A549 (cell line): ENCODE measurements at regions not wholly inside any gene's neighbourhood (a gene's known extent, or its start where the extent isn't known, plus 50 kb on each side); places are given as distances from the start of the nearest gene placed in this dataset.
"Not testable (repeated sequence)": the region's sequence is repeated elsewhere in the genome, so short reads cannot be mapped to it uniquely, and the experiment has no call there.

Experiments used
- ATAC-seq, 2 experiments: fragments of 200-7000 bp in 1 of 2; fragments of >200 bp in 1 of 2; cut with Nextera tagmentation in 1 of 2; cut with Tn5 transposase in 1 of 2; 3 replicates each; pipeline versions ENCODE4 v1.8.0 to v1.9.1; 2018 to 2020; ENCODE audit warnings: mild to moderate bottlenecking in 1 of 2, moderate library complexity in 1 of 2
- CTCF ChIA-PET: fragments of 300-600 bp; sonication (Branson Sonifier 250); formaldehyde crosslinking; extraction: SDS; loops from one replicate; lab custom pipeline; 2021; ENCODE audit warnings: antibody characterized with exemption, inconsistent platforms; lab: Yijun Ruan, JAX
- POLR2A ChIA-PET: fragments of 350-600 bp; formaldehyde crosslinking; extraction: SDS; loops from one replicate; lab custom pipeline; 2021; ENCODE audit warnings: antibody characterized with exemption, inconsistent platforms; lab: Yijun Ruan, JAX
- DNase-seq, 2 experiments: peaks; one replicate each; pipeline versions ENCODE4 v3.0.0 to v3.0.0-alpha.2; 2011 to 2016; ENCODE audit warnings: low read depth in 1 of 2, low spot score in 1 of 2
- FAIRE-seq: peaks from 2 replicates; lab custom pipeline; 2011; peaks lifted over from hg19 to GRCh38; lab: Jason Lieb, UNC
- H3K27ac ChIP-seq, 2 experiments: fragments of >200 bp; sonication (Bioruptor Twin); formaldehyde crosslinking; 3 replicates each; pipeline ENCODE4 v1.5.1; 2016 to 2017
- H3K4me1 ChIP-seq: fragments of >200 bp; sonication (Bioruptor Twin); formaldehyde crosslinking; 3 replicates; pipeline ENCODE4 v1.6.1; 2016
- H3K4me2 ChIP-seq: fragments of >200 bp; sonication (Bioruptor Twin); formaldehyde crosslinking; 3 replicates; pipeline ENCODE4 v1.6.1; 2016
- H3K4me3 ChIP-seq: fragments of >200 bp; sonication (Bioruptor Twin); formaldehyde crosslinking; 3 replicates; pipeline ENCODE4 v1.5.1; 2016
- H3K9me3 ChIP-seq: fragments of >200 bp; sonication (Bioruptor Twin); formaldehyde crosslinking; 3 replicates; pipeline ENCODE4 v1.6.1; 2016
- BHLHE40 ChIP-seq: IDR thresholded peaks from 2 replicates; pipeline ENCODE4 v1.6.1; 2012; ENCODE audit warnings: low read depth, low read length, inconsistent platforms
- CEBPB ChIP-seq, 2 experiments: fragments of >200 bp in 1 of 2; sonication (Bioruptor Twin) in 1 of 2; formaldehyde crosslinking in 1 of 2; IDR thresholded peaks; 2 replicates each; pipeline ENCODE4 v1.6.1; 2012 to 2016
- CHD2 ChIP-seq: fragments of 150-350 bp; IDR thresholded peaks from 2 replicates; pipeline ENCODE4 v1.6.1; 2014; ENCODE audit warnings: low read length; ENCODE audit not compliant: partially characterized antibody
- EHMT2 ChIP-seq: fragments of 200-600 bp; sonication (generic); IDR thresholded peaks from 2 replicates; pipeline ENCODE4 v1.6.1; 2016; ENCODE audit warnings: antibody characterized with exemption, low read depth, mild to moderate bottlenecking, moderate library complexity
- EP300 ChIP-seq, 2 experiments: fragments of >200 bp; sonication (Bioruptor Twin); formaldehyde crosslinking; IDR thresholded peaks; 2 replicates in 1 of 2; 3 replicates in 1 of 2; pipeline ENCODE4 v1.6.1; 2016 to 2017
- FOSB ChIP-seq: fragments of 250-450 bp; sonication (Bioruptor Pico); IDR thresholded peaks from 2 replicates; pipeline ENCODE4 v1.5.0; 2020; ENCODE audit warnings: mild to moderate bottlenecking, moderate library complexity
- FOSL2 ChIP-seq, 2 experiments: fragments of 450-650 bp in 1 of 2; fragments of >200 bp in 1 of 2; sonication (Bioruptor Twin) in 1 of 2; formaldehyde crosslinking; IDR thresholded peaks; 2 replicates each; pipeline versions ENCODE4 v1.5.0 to v1.6.1; 2016 to 2020; ENCODE audit warnings: mild to moderate bottlenecking in 1 of 2, moderate library complexity in 1 of 2
- FOXS1 ChIP-seq: fragments of 250-450 bp; sonication (Bioruptor Pico); IDR thresholded peaks from 2 replicates; pipeline ENCODE4 v1.5.0; 2020; ENCODE audit warnings: mild to moderate bottlenecking, moderate library complexity
- HDAC2 ChIP-seq: fragments of 200-600 bp; sonication (generic); IDR thresholded peaks from 2 replicates; pipeline ENCODE4 v1.6.1; 2016
- HOXB5 ChIP-seq: fragments of 250-450 bp; sonication (Bioruptor Pico); IDR thresholded peaks from 2 replicates; pipeline ENCODE4 v1.5.0; 2020; ENCODE audit warnings: mild to moderate bottlenecking, moderate library complexity
- JUNB ChIP-seq: fragments of >200 bp; sonication (Bioruptor Twin); formaldehyde crosslinking; IDR thresholded peaks from 2 replicates; pipeline ENCODE4 v1.6.1; 2016
- KDM1A ChIP-seq: fragments of 200-600 bp; sonication (generic); IDR thresholded peaks from 2 replicates; pipeline ENCODE4 v1.6.1; 2016; ENCODE audit warnings: low read depth, mild to moderate bottlenecking
- MAFK ChIP-seq: fragments of 450-650 bp; IDR thresholded peaks from 2 replicates; pipeline ENCODE4 v1.6.1; 2014; ENCODE audit not compliant: partially characterized antibody
- MYC ChIP-seq: IDR thresholded peaks from 2 replicates; pipeline ENCODE4 v1.6.1; 2012; ENCODE audit warnings: mild to moderate bottlenecking, inconsistent platforms, low read length, improper control_type of control experiment, borderline replicate concordance
- NPAS2 ChIP-seq: fragments of 250-450 bp; sonication (Bioruptor Pico); IDR thresholded peaks from 2 replicates; pipeline ENCODE4 v1.8.0; 2022; ENCODE audit warnings: mild to moderate bottlenecking, moderate library complexity, borderline replicate concordance
- POLR2AphosphoS2 ChIP-seq: conservative IDR thresholded peaks from 2 replicates; pipeline ENCODE4 v1.6.1; 2012; ENCODE audit warnings: low read length, improper control_type of control experiment, inconsistent platforms
- RCOR1 ChIP-seq: fragments of 150-350 bp; IDR thresholded peaks from 2 replicates; pipeline ENCODE4 v1.6.1; 2014; ENCODE audit warnings: antibody characterized with exemption, low read length, low read depth
- TFCP2L1 ChIP-seq: fragments of 250-450 bp; sonication (Bioruptor Pico); IDR thresholded peaks from 2 replicates; pipeline ENCODE4 v1.5.0; 2021; ENCODE audit warnings: mild to moderate bottlenecking
- ZFP36 ChIP-seq: fragments of 450-650 bp; IDR thresholded peaks from 2 replicates; pipeline ENCODE4 v1.6.1; 2014; ENCODE audit warnings: borderline replicate concordance; ENCODE audit not compliant: partially characterized antibody
- WGBS: methylation state at CpG from one replicate; pipeline ENCODE4 v1.1.6; 2017; ENCODE audit errors: missing lambda C conversion rate; 5-methylcytosine and 5-hydroxymethylcytosine counted together
- TF ChIP-seq, protein P1 (sequence below): fragments of 250-450 bp; sonication (Bioruptor Pico); IDR thresholded peaks from 2 replicates; pipeline ENCODE4 v1.5.0; 2021; ENCODE audit warnings: mild to moderate bottlenecking, moderate library complexity, borderline replicate concordance
- TF ChIP-seq, protein P2 (sequence below): fragments of 450-650 bp; IDR thresholded peaks from 2 replicates; pipeline ENCODE4 v1.6.1; 2014; ENCODE audit warnings: antibody characterized with exemption
- TF ChIP-seq, protein P3 (sequence below): fragments of >200 bp; sonication (Bioruptor Twin); formaldehyde crosslinking; IDR thresholded peaks from 3 replicates; pipeline ENCODE4 v1.5.1; 2016
- TF ChIP-seq, protein P4 (sequence below): IDR thresholded peaks from 2 replicates; pipeline ENCODE4 v1.6.1; 2012

DNA sequence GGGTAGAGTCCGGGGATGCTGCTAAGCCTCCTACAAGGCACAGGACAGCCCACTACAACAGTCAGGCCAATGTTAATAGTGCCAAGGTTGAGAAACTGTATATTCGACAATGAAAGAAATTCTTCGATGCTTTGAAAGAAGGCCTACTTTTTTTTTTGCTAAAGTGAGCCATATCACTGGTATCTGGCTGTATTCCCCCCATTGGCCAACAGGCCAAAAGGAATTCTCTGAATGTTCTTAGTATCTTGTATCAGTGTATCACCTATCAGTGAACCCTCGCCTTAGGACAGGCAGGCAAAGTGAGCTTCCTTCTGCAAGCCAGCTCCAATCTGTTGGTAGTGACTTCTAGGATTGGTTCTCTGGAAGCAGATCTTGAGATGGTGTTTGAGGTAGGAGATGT lies 74.2 kb downstream of the SNTN start (continued):
- TF ChIP-seq, protein P1, sequence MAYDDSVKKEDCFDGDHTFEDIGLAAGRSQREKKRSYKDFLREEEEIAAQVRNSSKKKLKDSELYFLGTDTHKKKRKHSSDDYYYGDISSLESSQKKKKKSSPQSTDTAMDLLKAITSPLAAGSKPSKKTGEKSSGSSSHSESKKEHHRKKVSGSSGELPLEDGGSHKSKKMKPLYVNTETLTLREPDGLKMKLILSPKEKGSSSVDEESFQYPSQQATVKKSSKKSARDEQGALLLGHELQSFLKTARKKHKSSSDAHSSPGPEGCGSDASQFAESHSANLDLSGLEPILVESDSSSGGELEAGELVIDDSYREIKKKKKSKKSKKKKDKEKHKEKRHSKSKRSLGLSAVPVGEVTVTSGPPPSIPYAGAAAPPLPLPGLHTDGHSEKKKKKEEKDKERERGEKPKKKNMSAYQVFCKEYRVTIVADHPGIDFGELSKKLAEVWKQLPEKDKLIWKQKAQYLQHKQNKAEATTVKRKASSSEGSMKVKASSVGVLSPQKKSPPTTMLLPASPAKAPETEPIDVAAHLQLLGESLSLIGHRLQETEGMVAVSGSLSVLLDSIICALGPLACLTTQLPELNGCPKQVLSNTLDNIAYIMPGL: no peak
- TF ChIP-seq MYC (no peak), EHMT2 (no peak), JUNB (no peak), BHLHE40 (no peak), HOXB5 (CRISPR knock-in tag) (no peak), RCOR1 (no peak)

DNA sequence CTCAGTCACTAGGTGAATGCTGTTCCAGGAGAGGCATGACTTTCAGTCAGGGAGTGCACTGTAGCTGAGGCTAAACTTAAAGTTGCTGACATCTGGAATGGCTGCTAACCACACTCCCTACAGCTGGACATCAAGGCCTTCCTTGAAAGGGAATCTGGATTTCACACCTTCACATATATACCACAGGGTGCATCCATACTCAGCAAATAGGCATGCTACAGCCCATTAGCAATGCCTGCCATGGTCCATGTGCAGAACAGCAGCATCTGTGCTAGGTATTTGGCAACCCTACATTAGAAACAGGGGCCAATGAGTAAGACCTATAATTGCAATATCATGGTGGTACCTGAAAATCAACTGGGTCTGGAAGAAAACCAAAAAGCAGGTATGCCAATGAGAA lies 74.8 kb downstream of the SNTN start:
- H3K4me2 ChIP-seq: no peak overlapping the region
- FAIRE-seq: no peak

DNA sequence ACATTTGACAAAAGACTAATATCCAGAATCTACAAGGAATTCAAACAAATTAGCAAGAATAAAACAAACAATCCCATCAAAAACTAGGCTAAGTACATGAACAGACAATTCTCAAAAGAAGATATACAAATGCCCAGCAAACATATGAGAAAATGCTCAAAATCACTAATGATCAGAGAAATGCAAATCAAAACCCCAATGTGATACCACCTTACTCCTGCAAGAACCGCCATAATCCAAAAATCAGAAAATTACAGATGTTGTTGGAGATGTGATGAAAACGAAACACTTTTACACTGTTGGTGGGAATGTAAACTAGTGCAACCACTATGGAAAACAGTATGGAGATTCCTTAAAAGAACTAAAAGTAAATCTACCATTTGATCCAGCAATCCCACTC lies 79.4 kb downstream of the SNTN start:
- Histone ChIP-seq H3K4me1 (no peaks in the 10 kb centered on the region), H3K4me2 (no peak overlapping the region), H3K9me3 (no peaks in the 10 kb centered on the region), H3K4me3 (no peak overlapping the region), H3K27ac (no peak overlapping the region)
- ChIA-PET POLR2A (no interaction called here), CTCF (no interaction called here)
- DNase-seq (no peak), FAIRE-seq (no peak), ATAC-seq (no peak)
- WGBS: 31% methylated on average over 2 of the region's 2 CpGs
- TF ChIP-seq JUNB: no peak
- no peak for TF ChIP-seq RCOR1
- TF ChIP-seq, protein P1: no peak

More for the DNA sequence above, 74.8 kb downstream of the SNTN start:
- CTCF ChIA-PET: no interaction called here
- POLR2A ChIA-PET: no interaction called here
- Histone ChIP-seq H3K9me3 (no peaks in the 10 kb centered on the region), H3K27ac (no peak overlapping the region), H3K4me3 (no peak overlapping the region), H3K4me1 (no peaks in the 10 kb centered on the region)
- ATAC-seq (no peak), DNase-seq (no peak)
- TF ChIP-seq FOSL2 (IDR thresholded peaks at IDR 0.05) (no peak), FOSL2 (CRISPR knock-in tag; IDR thresholded peaks at IDR 0.05) (no peak), POLR2AphosphoS2 (no peak), ZFP36 (no peak), MAFK (no peak), KDM1A (no peak), EP300 (IDR thresholded peaks at IDR 0.05) (no peak), CHD2 (no peak), FOSB (CRISPR knock-in tag) (no peak), CEBPB (IDR thresholded peaks at IDR 0.05) (no peak), TFCP2L1 (CRISPR knock-in tag) (no peak), HOXB5 (CRISPR knock-in tag) (no peak), HDAC2 (no peak), FOXS1 (CRISPR knock-in tag) (no peak), NPAS2 (CRISPR knock-in tag) (no peak)
- TF ChIP-seq, protein P2, sequence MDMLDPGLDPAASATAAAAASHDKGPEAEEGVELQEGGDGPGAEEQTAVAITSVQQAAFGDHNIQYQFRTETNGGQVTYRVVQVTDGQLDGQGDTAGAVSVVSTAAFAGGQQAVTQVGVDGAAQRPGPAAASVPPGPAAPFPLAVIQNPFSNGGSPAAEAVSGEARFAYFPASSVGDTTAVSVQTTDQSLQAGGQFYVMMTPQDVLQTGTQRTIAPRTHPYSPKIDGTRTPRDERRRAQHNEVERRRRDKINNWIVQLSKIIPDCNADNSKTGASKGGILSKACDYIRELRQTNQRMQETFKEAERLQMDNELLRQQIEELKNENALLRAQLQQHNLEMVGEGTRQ: no peak
- TF ChIP-seq, protein P3, sequence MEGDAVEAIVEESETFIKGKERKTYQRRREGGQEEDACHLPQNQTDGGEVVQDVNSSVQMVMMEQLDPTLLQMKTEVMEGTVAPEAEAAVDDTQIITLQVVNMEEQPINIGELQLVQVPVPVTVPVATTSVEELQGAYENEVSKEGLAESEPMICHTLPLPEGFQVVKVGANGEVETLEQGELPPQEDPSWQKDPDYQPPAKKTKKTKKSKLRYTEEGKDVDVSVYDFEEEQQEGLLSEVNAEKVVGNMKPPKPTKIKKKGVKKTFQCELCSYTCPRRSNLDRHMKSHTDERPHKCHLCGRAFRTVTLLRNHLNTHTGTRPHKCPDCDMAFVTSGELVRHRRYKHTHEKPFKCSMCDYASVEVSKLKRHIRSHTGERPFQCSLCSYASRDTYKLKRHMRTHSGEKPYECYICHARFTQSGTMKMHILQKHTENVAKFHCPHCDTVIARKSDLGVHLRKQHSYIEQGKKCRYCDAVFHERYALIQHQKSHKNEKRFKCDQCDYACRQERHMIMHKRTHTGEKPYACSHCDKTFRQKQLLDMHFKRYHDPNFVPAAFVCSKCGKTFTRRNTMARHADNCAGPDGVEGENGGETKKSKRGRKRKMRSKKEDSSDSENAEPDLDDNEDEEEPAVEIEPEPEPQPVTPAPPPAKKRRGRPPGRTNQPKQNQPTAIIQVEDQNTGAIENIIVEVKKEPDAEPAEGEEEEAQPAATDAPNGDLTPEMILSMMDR: no peak
- TF ChIP-seq, protein P4, sequence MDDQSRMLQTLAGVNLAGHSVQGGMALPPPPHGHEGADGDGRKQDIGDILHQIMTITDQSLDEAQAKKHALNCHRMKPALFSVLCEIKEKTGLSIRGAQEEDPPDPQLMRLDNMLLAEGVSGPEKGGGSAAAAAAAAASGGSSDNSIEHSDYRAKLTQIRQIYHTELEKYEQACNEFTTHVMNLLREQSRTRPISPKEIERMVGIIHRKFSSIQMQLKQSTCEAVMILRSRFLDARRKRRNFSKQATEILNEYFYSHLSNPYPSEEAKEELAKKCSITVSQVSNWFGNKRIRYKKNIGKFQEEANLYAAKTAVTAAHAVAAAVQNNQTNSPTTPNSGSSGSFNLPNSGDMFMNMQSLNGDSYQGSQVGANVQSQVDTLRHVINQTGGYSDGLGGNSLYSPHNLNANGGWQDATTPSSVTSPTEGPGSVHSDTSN: no peak

DNA sequence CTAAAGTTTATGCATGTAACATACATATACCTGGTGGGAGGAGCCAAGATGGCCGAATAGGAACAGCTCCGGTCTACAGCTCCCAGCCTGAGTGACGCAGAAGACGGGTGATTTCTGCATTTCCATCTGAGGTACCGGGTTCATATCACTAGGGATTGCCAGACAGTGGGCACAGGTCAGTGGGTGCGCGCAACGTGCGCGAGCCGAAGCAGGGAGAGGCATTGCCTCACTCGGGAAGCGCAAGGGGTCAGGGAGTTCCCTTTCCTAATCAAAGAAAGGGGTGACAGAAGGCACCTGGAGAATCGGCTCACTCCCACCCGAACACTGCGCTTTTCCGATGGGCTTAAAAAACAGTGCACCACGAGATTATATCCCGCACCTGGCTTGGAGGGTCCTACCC lies 80.8 kb downstream of the SNTN start:
- H3K27ac ChIP-seq, DNase-seq, H3K4me1 ChIP-seq, H3K4me3 ChIP-seq, H3K4me2 ChIP-seq, FAIRE-seq, CTCF ChIA-PET, ATAC-seq, H3K9me3 ChIP-seq, POLR2A ChIA-PET: not testable (repeated sequence)
- WGBS: 30% methylated on average over 5 of the region's 19 CpGs

DNA sequence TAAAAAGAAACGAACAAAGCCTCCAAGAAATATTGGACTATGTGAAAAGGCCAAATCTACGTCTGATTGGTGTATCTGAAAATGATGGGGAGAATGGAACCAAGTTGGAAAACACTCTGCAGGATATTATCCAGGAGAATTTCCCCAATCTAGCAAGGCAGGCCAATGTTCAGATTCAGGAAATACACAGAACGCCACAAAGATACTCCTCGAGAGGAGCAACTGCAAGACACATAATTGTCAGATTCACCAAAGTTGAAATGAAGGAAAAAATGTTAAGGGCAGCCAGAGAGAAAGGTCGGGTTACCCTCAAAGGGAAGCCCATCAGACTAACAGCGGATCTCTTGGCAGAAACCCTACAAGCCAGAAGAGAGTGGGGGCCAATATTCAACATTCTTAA lies 82.2 kb downstream of the SNTN start:
- H3K27ac ChIP-seq, CTCF ChIA-PET, DNase-seq, H3K4me2 ChIP-seq, H3K4me1 ChIP-seq, H3K4me3 ChIP-seq, FAIRE-seq, POLR2A ChIA-PET, H3K9me3 ChIP-seq, ATAC-seq: not testable (repeated sequence)
- 13% methylated on average over 4 of the region's 6 CpGs for WGBS
